GM12892 (cell line): ENCODE measurements at regions not wholly inside any gene's neighbourhood (a gene's known extent, or its start where the extent isn't known, plus 50 kb on each side); places are given as distances from the start of the nearest gene placed in this dataset.

Source experiments
- DNase-seq: peaks from one replicate; pipeline ENCODE4 v3.0.0; 2011; ENCODE audit not compliant: insufficient read length
- FAIRE-seq: peaks from 2 replicates; lab custom pipeline; 2011; peaks lifted over from hg19 to GRCh38; lab: Jason Lieb, UNC
- POLR2A ChIP-seq: IDR thresholded peaks from 2 replicates; pipeline ENCODE4 v1.6.1; 2011; ENCODE audit warnings: low read depth, low read length, control low read depth
- POLR2AphosphoS5 ChIP-seq: IDR thresholded peaks from 2 replicates; pipeline ENCODE4 v1.6.1; 2011; ENCODE audit warnings: low read depth, low read length, control low read depth
- TAF1 ChIP-seq: IDR thresholded peaks from 2 replicates; pipeline ENCODE4 v1.6.1; 2011; ENCODE audit warnings: low read depth, mild to moderate bottlenecking, control low read depth, low read length, borderline replicate concordance

GRCh38 chr22:48104766-48105165, 1342.3 kb downstream of the TBC1D22A start:
- TF ChIP-seq POLR2AphosphoS5 (no peak), POLR2A (no peak), TAF1 (no peak)
- FAIRE-seq (no peak), DNase-seq (no peak)

GRCh38 chr22:48104102-48104738, 1341.8 kb downstream of the TBC1D22A start:
- no peak for FAIRE-seq
- no peak for TF ChIP-seq POLR2AphosphoS5
- TF ChIP-seq POLR2A, result no peak
- no peak for TF ChIP-seq TAF1

GRCh38 chr22:48103126-48103875, 1340.9 kb downstream of the TBC1D22A start:
- no peak for TF ChIP-seq POLR2A
- no peak for TF ChIP-seq POLR2AphosphoS5
- TF ChIP-seq TAF1, result no peak
- DNase-seq, result no peak
- no peak for FAIRE-seq

More at GRCh38 chr22:48104102-48104738, 1341.8 kb downstream of the TBC1D22A start:
- DNase-seq, result no peak

GRCh38 chr22:48102581-48102980, 1340.1 kb downstream of the TBC1D22A start:
- TF ChIP-seq TAF1, result no peak
- DNase-seq (no peak), FAIRE-seq (no peak)

GRCh38 chr22:48101704-48102103, 1339.3 kb downstream of the TBC1D22A start:
- no peak for DNase-seq
- FAIRE-seq, result no peak
- TF ChIP-seq POLR2A, result no peak
- no peak for TF ChIP-seq TAF1
- TF ChIP-seq POLR2AphosphoS5, result no peak

GRCh38 chr22:48100685-48101417, 1338.4 kb downstream of the TBC1D22A start:
- no peak for FAIRE-seq
- no peak for TF ChIP-seq TAF1
- no peak for TF ChIP-seq POLR2AphosphoS5
- TF ChIP-seq POLR2A, result no peak
- no peak for DNase-seq

- TF ChIP-seq TAF1 (no peak), POLR2AphosphoS5 (no peak), POLR2A (no peak)
- DNase-seq, result no peak
- FAIRE-seq, result no peak
Observed at GRCh38 chr22:48099671-48100070, 1337.2 kb downstream of the TBC1D22A start.

- FAIRE-seq, result no peak
- no peak for TF ChIP-seq POLR2AphosphoS5
- DNase-seq, result no peak
Observed at GRCh38 chr22:48099251-48099650, 1336.8 kb downstream of the TBC1D22A start.

GRCh38 chr22:48098921-48099245, 1336.4 kb downstream of the TBC1D22A start:
- DNase-seq, result peak; percentile 41
- peak; percentile 74 for FAIRE-seq

GRCh38 chr22:48098243-48098920, 1335.9 kb downstream of the TBC1D22A start:
- FAIRE-seq (peak; percentile 90), DNase-seq (peak; percentile 59)
- no peak; the same call in 1 of the 2 replicates for TF ChIP-seq POLR2AphosphoS5
- TF ChIP-seq TAF1, result no peak
- no peak for TF ChIP-seq POLR2A

More at GRCh38 chr22:48098921-48099245, 1336.4 kb downstream of the TBC1D22A start:
- TF ChIP-seq POLR2AphosphoS5 (no peak), POLR2A (0 out of 2 replicates have a peak, but pooled peaks have one; percentile 19)

GRCh38 chr22:48097723-48098122, 1335.3 kb downstream of the TBC1D22A start:
- no peak for TF ChIP-seq POLR2AphosphoS5
- no peak for TF ChIP-seq TAF1
- TF ChIP-seq POLR2A, result no peak
- no peak for DNase-seq
- peak; percentile 42 for FAIRE-seq

GRCh38 chr22:48096851-48097665, 1334.6 kb downstream of the TBC1D22A start:
- DNase-seq (no peak), FAIRE-seq (peak; percentile 5)
- TF ChIP-seq POLR2AphosphoS5 (no peak), TAF1 (no peak), POLR2A (no peak)
